SK-N-SH (cell line): ENCODE measurements at regions not wholly inside any gene's neighbourhood (a gene's known extent, or its start where the extent isn't known, plus 50 kb on each side); places are given as distances from the start of the nearest gene placed in this dataset.

Source experiments
- CTCF ChIA-PET: fragments of 300-600, 350-600 bp; formaldehyde crosslinking; extraction: SDS; loops from one replicate; lab custom pipeline; 2021; lab: Yijun Ruan, JAX
- POLR2A ChIA-PET: fragments of 350-600 bp; sonication (Branson Sonifier 250); formaldehyde crosslinking; extraction: SDS; loops from one replicate; lab custom pipeline; 2020; ENCODE audit warnings: antibody characterized with exemption, inconsistent platforms; lab: Yijun Ruan, JAX
- DNase-seq: peaks from one replicate; pipeline ENCODE4 v3.0.0; 2012
- H2AFZ ChIP-seq: fragments of 200-600 bp; sonication (generic); 2 replicates; pipeline ENCODE4 v1.8.1; 2016; ENCODE audit warnings: antibody characterized with exemption, mild to moderate bottlenecking, low read depth
- H3F3A ChIP-seq: fragments of 200-600 bp; sonication (generic); replicated peaks from 2 replicates; pipeline ENCODE3; 2016; ENCODE audit warnings: antibody characterized with exemption, mild to moderate bottlenecking; ENCODE audit not compliant: insufficient read depth
- H3K27ac ChIP-seq, 2 experiments: fragments of 200-500 bp in 1 of 2; fragments of 200-600 bp in 1 of 2; sonication (Bioruptor generic) in 1 of 2; sonication (generic), shearing (Covaris generic) in 1 of 2; 2 replicates each; pipeline versions ENCODE4 v1.5.1 to v1.6.1; 2014 to 2016; ENCODE audit warnings: low read depth in 2 of 2, inconsistent platforms in 1 of 2, low read length in 1 of 2, mild to moderate bottlenecking in 1 of 2, mixed read lengths in 1 of 2
- H3K27me3 ChIP-seq: fragments of 200-600 bp; sonication (generic), shearing (Covaris generic); 2 replicates; pipeline ENCODE4 v1.6.1; 2016; ENCODE audit warnings: mixed run types; ENCODE audit not compliant: insufficient read depth
- H3K36me3 ChIP-seq, 2 experiments: fragments of 200-500 bp in 1 of 2; fragments of 200-600 bp in 1 of 2; sonication (Bioruptor generic) in 1 of 2; sonication (generic) in 1 of 2; replicated peaks in 1 of 2; 2 replicates each; pipeline versions ENCODE3 to v1.5.1; 2014 to 2016; ENCODE audit warnings: low read length in 1 of 2, mild to moderate bottlenecking in 1 of 2; ENCODE audit not compliant: insufficient read depth in 2 of 2, control insufficient read depth in 1 of 2
- H3K4me1 ChIP-seq, 2 experiments: fragments of 200-500 bp in 1 of 2; fragments of 200-600 bp in 1 of 2; sonication (Bioruptor generic) in 1 of 2; sonication (generic), shearing (Covaris generic) in 1 of 2; 2 replicates each; pipeline versions ENCODE4 v1.5.1 to v1.6.1; 2014 to 2016; ENCODE audit warnings: low read depth in 1 of 2, low read length in 1 of 2, mixed run types in 1 of 2; ENCODE audit not compliant: insufficient read depth in 2 of 2, control insufficient read depth in 1 of 2
- H3K4me2 ChIP-seq: fragments of 200-600 bp; sonication (generic), shearing (Covaris generic); 2 replicates; pipeline ENCODE4 v1.6.1; 2017; ENCODE audit warnings: mixed run types
- H3K4me3 ChIP-seq, 2 experiments: fragments of 200-500 bp in 1 of 2; fragments of 200-600 bp in 1 of 2; sonication (Bioruptor generic) in 1 of 2; sonication (generic), shearing (Covaris generic) in 1 of 2; 2 replicates each; pipeline versions ENCODE4 v1.5.1 to v1.8.1; 2014 to 2016; ENCODE audit warnings: low read depth in 2 of 2, inconsistent platforms in 1 of 2, low read length in 1 of 2, mild to moderate bottlenecking in 1 of 2, mixed read lengths in 1 of 2, moderate library complexity in 1 of 2
- H3K79me2 ChIP-seq: fragments of 200-600 bp; sonication (generic); 2 replicates; pipeline ENCODE4 v1.8.1; 2017; ENCODE audit warnings: mild to moderate bottlenecking; ENCODE audit not compliant: insufficient read depth
- H3K9ac ChIP-seq: fragments of 200-600 bp; sonication (generic); 2 replicates; pipeline ENCODE4 v1.6.1; 2017; ENCODE audit warnings: mixed run types
- H3K9me2 ChIP-seq: fragments of 200-600 bp; sonication (generic); 2 replicates; pipeline ENCODE4 v1.6.1; 2017; ENCODE audit warnings: mixed run types
- H3K9me3 ChIP-seq: fragments of 200-600 bp; sonication (generic); 2 replicates; pipeline ENCODE4 v1.6.1; 2017; ENCODE audit warnings: mixed run types, mild to moderate bottlenecking, moderate library complexity
- H4K20me1 ChIP-seq: fragments of 200-600 bp; sonication (generic); 2 replicates; pipeline ENCODE4 v1.6.1; 2017; ENCODE audit warnings: mild to moderate bottlenecking, mixed run types; ENCODE audit not compliant: insufficient read depth
- CTCF ChIP-seq: fragments of 200-600 bp; sonication (generic); IDR thresholded peaks from 2 replicates; pipeline ENCODE4 v1.6.1; 2017; ENCODE audit warnings: antibody characterized with exemption, mild to moderate bottlenecking, moderate library complexity
- ELF1 ChIP-seq: IDR thresholded peaks from 2 replicates; pipeline ENCODE4 v1.4.0; 2012
- EP300 ChIP-seq, 2 experiments: IDR thresholded peaks; 2 replicates each; pipeline versions ENCODE4 v1.4.0 to v1.6.1; 2012; ENCODE audit warnings: borderline replicate concordance in 1 of 2, low read depth in 1 of 2, low read length in 1 of 2
- FOXJ3 ChIP-seq: sonication (generic); formaldehyde crosslinking; IDR thresholded peaks from 2 replicates; pipeline ENCODE4 v1.5.1; 2020; ENCODE audit warnings: mild to moderate bottlenecking, missing genetic modification reagents
- FOXM1 ChIP-seq: IDR thresholded peaks from 2 replicates; pipeline ENCODE4 v1.4.0; 2012; ENCODE audit warnings: low read depth, mild to moderate bottlenecking
- GATA2 ChIP-seq: sonication (generic); formaldehyde crosslinking; IDR thresholded peaks from 2 replicates; pipeline ENCODE4 v1.5.0; 2020; ENCODE audit warnings: mild to moderate bottlenecking, missing genetic modification reagents
- IRF3 ChIP-seq: fragments of 150-350 bp; IDR thresholded peaks from 2 replicates; pipeline ENCODE4 v1.6.1; 2016; ENCODE audit warnings: mild to moderate bottlenecking, low read depth, low read length
- MEF2A ChIP-seq: IDR thresholded peaks from 2 replicates; pipeline ENCODE4 v1.4.0; 2012; ENCODE audit warnings: low read depth, borderline replicate concordance
- NFIC ChIP-seq: IDR thresholded peaks from 2 replicates; pipeline ENCODE4 v1.4.0; 2012; ENCODE audit warnings: borderline replicate concordance
- NRF1 ChIP-seq: IDR thresholded peaks from 2 replicates; pipeline ENCODE4 v1.6.1; 2012; ENCODE audit warnings: low read depth, mild to moderate bottlenecking, low read length
- PBX3 ChIP-seq: IDR thresholded peaks from 2 replicates; pipeline ENCODE4; 2012
- RAD21 ChIP-seq: IDR thresholded peaks from 2 replicates; pipeline ENCODE4 v1.6.1; 2012; ENCODE audit warnings: mild to moderate bottlenecking, low read length
- RCOR1 ChIP-seq: fragments of 150-350 bp; IDR thresholded peaks from 2 replicates; pipeline ENCODE4 v1.6.1; 2017; ENCODE audit warnings: antibody characterized with exemption, low read length
- RXRA ChIP-seq: IDR thresholded peaks from 2 replicates; pipeline ENCODE4 v1.4.0; 2012; ENCODE audit warnings: low read depth, mild to moderate bottlenecking, borderline replicate concordance
- SMC3 ChIP-seq: IDR thresholded peaks from 2 replicates; pipeline ENCODE4 v1.6.1; 2012; ENCODE audit warnings: low read depth, low read length, improper control_type of control experiment
- TCF12 ChIP-seq: IDR thresholded peaks from 2 replicates; pipeline ENCODE4 v1.4.0; 2012
- TEAD4 ChIP-seq: IDR thresholded peaks from 2 replicates; pipeline ENCODE4 v1.4.0; 2012; ENCODE audit warnings: mild to moderate bottlenecking, borderline replicate concordance; ENCODE audit not compliant: insufficient read depth
- USF2 ChIP-seq: fragments of 150-350 bp; IDR thresholded peaks from 2 replicates; pipeline ENCODE4 v1.6.1; 2017; ENCODE audit warnings: antibody characterized with exemption, low read length, low read depth, borderline replicate concordance
- YY1 ChIP-seq: IDR thresholded peaks from 2 replicates; pipeline ENCODE4 v1.4.0; 2012; ENCODE audit warnings: low read depth, mild to moderate bottlenecking
- ZBTB33 ChIP-seq: IDR thresholded peaks from 2 replicates; pipeline ENCODE4 v1.4.0; 2012; ENCODE audit warnings: low read depth, borderline replicate concordance
- WGBS: methylation state at CpG from one replicate; pipeline ENCODE4 v1.1.6; 2017; ENCODE audit warnings: low lambda C conversion rate; 5-methylcytosine and 5-hydroxymethylcytosine counted together

- TF ChIP-seq PBX3 = no peak
- TF ChIP-seq RXRA = no peak
These were observed 280.4 kb downstream of the DHX15 start (continued) for GRCh38 chr4:24303926-24304325.

- no peak overlapping the region for H3K27ac ChIP-seq
- 59% methylated on average over 3 of the region's 3 CpGs for WGBS
- no peaks in the 10 kb centered on the region for H3K27me3 ChIP-seq
- CTCF ChIA-PET = no interaction called here
- H2AFZ ChIP-seq = no peak overlapping the region
- H3K4me3 ChIP-seq = no peak overlapping the region
- no peaks in the 10 kb centered on the region for H3F3A ChIP-seq
- H3K4me1 ChIP-seq = no peaks in the 10 kb centered on the region
- no peak overlapping the region for H3K4me2 ChIP-seq
- no peaks in the 10 kb centered on the region for H3K9me3 ChIP-seq
- H3K79me2 ChIP-seq = no peaks in the 10 kb centered on the region
- TF ChIP-seq PBX3 (no peak), ZBTB33 (no peak), USF2 (no peak), TEAD4 (no peak), FOXM1 (no peak), RCOR1 (no peak), RXRA (no peak), YY1 (no peak), NRF1 (no peak), MEF2A (no peak), TCF12 (no peak), EP300 (IDR thresholded peaks at IDR 0.05; ENCODE audit: borderline replicate concordance in 1 of 2, low read depth in 1 of 2, low read length in 1 of 2) (no peak), NFIC (no peak), SMC3 (no peak), IRF3 (no peak), CTCF (no peak), RAD21 (no peak), ELF1 (no peak), FOXJ3 (CRISPR knock-in tag) (no peak), GATA2 (no peak)
- H4K20me1 ChIP-seq = no peaks in the 10 kb centered on the region
- no peaks in the 10 kb centered on the region for H3K36me3 ChIP-seq
- POLR2A ChIA-PET = no interaction called here
- no peak overlapping the region for H3K9ac ChIP-seq
- H3K9me2 ChIP-seq = no peaks in the 10 kb centered on the region
- DNase-seq = no peak
These were observed 285.4 kb downstream of the DHX15 start for GRCh38 chr4:24298911-24299310.
